Transverse colon (tissue), 4 donors: ENCODE measurements at regions not wholly inside any gene's neighbourhood (a gene's known extent, or its start where the extent isn't known, plus 50 kb on each side); places are given as distances from the start of the nearest gene placed in this dataset.
"Not testable (repeated sequence)": the region's sequence is repeated elsewhere in the genome, so short reads cannot be mapped to it uniquely, and the experiment has no call there.

ENCODE experiments used
- DNase-seq: peaks from one replicate; pipeline ENCODE4 v3.0.0-alpha.2; 2019
- H3K27ac ChIP-seq, 4 donors: fragments of 200-600 bp; sonication (generic); 2 replicates each; pipeline ENCODE4 v1.5.1; 2016 to 2018; ENCODE audit warnings: inconsistent platforms in 4 of 4
- H3K27me3 ChIP-seq: fragments of 200-600 bp; sonication (generic); 2 replicates; pipeline ENCODE4 v1.5.1; 2017; ENCODE audit warnings: inconsistent platforms
- H3K36me3 ChIP-seq, 4 donors: fragments of 200-600 bp; sonication (generic); 2 replicates each; pipeline ENCODE4 v1.5.1; 2017 to 2019; ENCODE audit warnings: inconsistent platforms in 4 of 4
- H3K4me1 ChIP-seq, 4 donors: fragments of 200-600 bp; sonication (generic); 2 replicates each; pipeline ENCODE4 v1.5.1; 2017 to 2020; ENCODE audit warnings: inconsistent platforms in 4 of 4
- H3K4me3 ChIP-seq, 4 donors: fragments of 200-600 bp; sonication (generic); 1 replicate in 1 of 4; 2 replicates in 3 of 4; pipeline versions ENCODE4 v1.5.1 to v1.6.1; 2017 to 2019; ENCODE audit warnings: inconsistent platforms in 4 of 4
- H3K9me3 ChIP-seq, 2 donors: fragments of 200-600 bp; sonication (generic); 2 replicates each; pipeline ENCODE4 v1.5.1; 2017 to 2019; ENCODE audit warnings: inconsistent platforms in 2 of 2
- CTCF ChIP-seq, 5 experiments: fragments of 200-600 bp in 3 of 5; fragments of 450-650 bp in 2 of 5; sonication (generic) in 3 of 5; IDR thresholded peaks; 1 replicate in 2 of 5; 2 replicates in 3 of 5; pipeline ENCODE4 v1.5.1; 2016 to 2017; ENCODE audit warnings: antibody characterized with exemption in 5 of 5, inconsistent platforms in 3 of 5, mild to moderate bottlenecking in 2 of 5, moderate library complexity in 1 of 5
- EP300 ChIP-seq: sonication (generic); formaldehyde crosslinking; IDR thresholded peaks from one replicate; pipeline ENCODE4 v1.6.1; 2017; ENCODE audit warnings: antibody characterized with exemption, low read depth
- POLR2A ChIP-seq: fragments of 450-650 bp; IDR thresholded peaks from one replicate; pipeline ENCODE4 v1.6.1; 2016; ENCODE audit warnings: antibody characterized with exemption, mild to moderate bottlenecking, moderate library complexity
- POLR2AphosphoS5 ChIP-seq, 3 donors: sonication (generic); formaldehyde crosslinking; IDR thresholded peaks; one replicate each; pipeline ENCODE4 v1.6.1; 2016; ENCODE audit warnings: antibody characterized with exemption in 3 of 3
- WGBS, 2 donors: methylation state at CpG; one replicate each; pipeline ENCODE4 v1.1.5; 2018; ENCODE audit warnings: low coverage in 1 of 2; 5-methylcytosine and 5-hydroxymethylcytosine counted together
- in situ Hi-C, 4 donors: fragments of 200-750 bp; cut with MboI; loops; one replicate each; pipeline versions ENCODE4 v1.15.0 to v1.15.1; 2017; ENCODE audit warnings: low sequenced_read_pairs in 3 of 4, low pct_ligation_motif_present in 1 of 4, low pct_unique_long_range_greater_than_20kb in 1 of 4
- intact Hi-C: fragments of 100-400 bp; cut with DNase I; formaldehyde crosslinking; loops from one replicate; pipeline ENCODE4 v1.15.1; 2023; ENCODE audit warnings: low total_unique reads

- Histone ChIP-seq H3K36me3 (no peaks in the 10 kb centered on the region), H3K4me3 (no peak overlapping the region), H3K27ac (no peak overlapping the region), H3K27me3 (no peaks in the 10 kb centered on the region), H3K4me1 (no peaks in the 10 kb centered on the region), H3K9me3 (no peaks in the 10 kb centered on the region)
- TF ChIP-seq EP300 (no peak), POLR2AphosphoS5 (IDR thresholded peaks at IDR 0.05) (no peak), CTCF (IDR thresholded peaks at IDR 0.05) (no peak)
- no peak for DNase-seq
- WGBS, 2 donors: 35 to 44% methylated on average over 3 of the region's 3 CpGs
- intact Hi-C loops: loop anchor here (5.0 kb wide), 1 partner anchor 1845 kb away; no protein-coding TSS in a partner anchor
- in situ Hi-C loops: no loop called here
Observed at GRCh38 chr9:74412236-74412979, 84.7 kb upstream of the RORB start.

- WGBS, 2 donors: 24 to 89% methylated on average over 1 of the region's 1 CpG
- no peaks in the 10 kb centered on the region for H3K36me3 ChIP-seq
- TF ChIP-seq EP300: no peak
- no peak for TF ChIP-seq POLR2AphosphoS5 (IDR thresholded peaks at IDR 0.05)
- TF ChIP-seq POLR2A: no peak
- TF ChIP-seq CTCF (IDR thresholded peaks at IDR 0.05): no peak
- in situ Hi-C loops (no loop called here), intact Hi-C loops (loop anchor here (5.0 kb wide), 1 partner anchor 1843 kb away; no protein-coding TSS in a partner anchor)
- H3K27me3 ChIP-seq: no peaks in the 10 kb centered on the region
- H3K4me1 ChIP-seq: no peaks in the 10 kb centered on the region
- no peaks in the 10 kb centered on the region for H3K9me3 ChIP-seq
- H3K27ac ChIP-seq: no peak overlapping the region
- H3K4me3 ChIP-seq: no peak overlapping the region
- DNase-seq: no peak
Observed at GRCh38 chr9:74413876-74414275, 83.3 kb upstream of the RORB start.

GRCh38 chr9:74414325-74414724 is 82.8 kb upstream of the RORB start:
- H3K27me3 ChIP-seq: no peaks in the 10 kb centered on the region
- intact Hi-C loops: loop anchor here (5.0 kb wide), 1 partner anchor 1843 kb away; no protein-coding TSS in a partner anchor
- in situ Hi-C loops: no loop called here
- H3K36me3 ChIP-seq: no peaks in the 10 kb centered on the region
- TF ChIP-seq POLR2A: no peak
- no peak for TF ChIP-seq POLR2AphosphoS5 (IDR thresholded peaks at IDR 0.05)
- no peak for TF ChIP-seq CTCF (IDR thresholded peaks at IDR 0.05)
- no peak for TF ChIP-seq EP300
- H3K9me3 ChIP-seq: no peaks in the 10 kb centered on the region
- DNase-seq: no peak
- no peaks in the 10 kb centered on the region for H3K4me1 ChIP-seq
- H3K27ac ChIP-seq: no peak overlapping the region
- WGBS, 2 donors: 57 to 75% methylated on average over 1 of the region's 1 CpG
- no peak overlapping the region for H3K4me3 ChIP-seq

- in situ Hi-C loops (no loop called here), intact Hi-C loops (loop anchor here (1.0 kb wide), 1 partner anchor 15 kb away; no protein-coding TSS in a partner anchor)
- Histone ChIP-seq H3K36me3 (no peaks in the 10 kb centered on the region), H3K4me1 (no peaks in the 10 kb centered on the region), H3K27ac (no peak overlapping the region), H3K9me3 (no peaks in the 10 kb centered on the region), H3K4me3 (no peak overlapping the region), H3K27me3 (no peaks in the 10 kb centered on the region)
- no peak for DNase-seq
- no peak for TF ChIP-seq POLR2A
- TF ChIP-seq EP300: no peak
- no peak for TF ChIP-seq CTCF (IDR thresholded peaks at IDR 0.05)
- TF ChIP-seq POLR2AphosphoS5 (IDR thresholded peaks at IDR 0.05): no peak
Observed at GRCh38 chr9:74415995-74416394, 81.1 kb upstream of the RORB start.

GRCh38 chr9:74424488-74424887 is 72.6 kb upstream of the RORB start:
- intact Hi-C loops, H3K27ac ChIP-seq, in situ Hi-C loops, H3K36me3 ChIP-seq, H3K4me1 ChIP-seq, H3K4me3 ChIP-seq, H3K9me3 ChIP-seq, H3K27me3 ChIP-seq, DNase-seq: not testable (repeated sequence)
- WGBS, 2 donors: 80% methylated on average over 16 of the region's 16 CpGs; no CpG with 5 or more reads in 1 of the 2 donors
